Cardiac muscle cell (in vitro differentiated cells and primary cell): ENCODE measurements at regions not wholly inside any gene's neighbourhood (a gene's known extent, or its start where the extent isn't known, plus 50 kb on each side); places are given as distances from the start of the nearest gene placed in this dataset.

ENCODE experiments used
- DNase-seq, 2 donors: peaks; one replicate each; pipeline versions ENCODE4 v3.0.0 to v3.0.0-alpha.2; 2010 to 2017; ENCODE audit warnings: low read depth in 1 of 2, low spot score in 1 of 2
- H3K27ac ChIP-seq: fragments of 200-600 bp; sonication (generic); 2 replicates; pipeline ENCODE4 v1.5.1; 2016
- H3K27me3 ChIP-seq: fragments of 200-600 bp; sonication (generic); 2 replicates; pipeline ENCODE4 v1.6.0; 2016; ENCODE audit warnings: control low read depth
- H3K36me3 ChIP-seq: fragments of 200-600 bp; sonication (generic); 2 replicates; pipeline ENCODE4 v1.5.1; 2016; ENCODE audit warnings: control low read depth
- H3K4me1 ChIP-seq: fragments of 200-600 bp; sonication (generic); 2 replicates; pipeline ENCODE4 v1.8.1; 2017; ENCODE audit warnings: low read depth, mild to moderate bottlenecking, mixed run types
- H3K4me3 ChIP-seq: fragments of 200-600 bp; sonication (generic); 2 replicates; pipeline ENCODE4 v1.5.1; 2016; ENCODE audit warnings: mild to moderate bottlenecking
- H3K9me3 ChIP-seq: fragments of 200-600 bp; sonication (generic); 2 replicates; pipeline ENCODE4 v1.5.1; 2017; ENCODE audit warnings: low read depth, mild to moderate bottlenecking, control low read depth
- TF ChIP-seq, protein P1 (sequence below): IDR thresholded peaks from 2 replicates; pipeline ENCODE4 v1.5.1; 2012; ENCODE audit warnings: low read depth, mild to moderate bottlenecking, low read length

DNA sequence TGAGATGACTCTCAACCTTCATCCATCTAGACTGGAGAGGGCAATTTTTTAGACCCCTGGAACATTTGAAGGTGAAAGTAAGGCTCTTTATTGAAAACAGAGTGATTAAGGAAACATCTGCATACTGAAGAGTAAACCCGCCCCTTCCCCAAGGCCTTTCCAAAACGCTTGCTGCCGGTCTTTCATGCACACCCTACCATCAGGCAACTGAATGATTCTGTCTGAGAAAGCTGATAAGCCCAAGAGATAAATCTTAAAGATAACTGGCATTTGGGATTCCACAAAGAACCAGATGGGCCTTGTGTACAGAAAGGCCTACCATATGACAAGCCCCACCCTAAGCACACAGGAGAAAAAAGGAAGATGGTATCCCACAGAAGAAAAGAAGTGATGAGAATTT, 54.4 kb upstream of the PIK3R1 start:
- DNase-seq: no peak
- Histone ChIP-seq H3K27me3 (no peaks in the 10 kb centered on the region), H3K36me3 (no peaks in the 10 kb centered on the region), H3K27ac (no peak overlapping the region), H3K4me1 (no peaks in the 10 kb centered on the region), H3K4me3 (no peak overlapping the region), H3K9me3 (no peaks in the 10 kb centered on the region)
- TF ChIP-seq, protein P1, sequence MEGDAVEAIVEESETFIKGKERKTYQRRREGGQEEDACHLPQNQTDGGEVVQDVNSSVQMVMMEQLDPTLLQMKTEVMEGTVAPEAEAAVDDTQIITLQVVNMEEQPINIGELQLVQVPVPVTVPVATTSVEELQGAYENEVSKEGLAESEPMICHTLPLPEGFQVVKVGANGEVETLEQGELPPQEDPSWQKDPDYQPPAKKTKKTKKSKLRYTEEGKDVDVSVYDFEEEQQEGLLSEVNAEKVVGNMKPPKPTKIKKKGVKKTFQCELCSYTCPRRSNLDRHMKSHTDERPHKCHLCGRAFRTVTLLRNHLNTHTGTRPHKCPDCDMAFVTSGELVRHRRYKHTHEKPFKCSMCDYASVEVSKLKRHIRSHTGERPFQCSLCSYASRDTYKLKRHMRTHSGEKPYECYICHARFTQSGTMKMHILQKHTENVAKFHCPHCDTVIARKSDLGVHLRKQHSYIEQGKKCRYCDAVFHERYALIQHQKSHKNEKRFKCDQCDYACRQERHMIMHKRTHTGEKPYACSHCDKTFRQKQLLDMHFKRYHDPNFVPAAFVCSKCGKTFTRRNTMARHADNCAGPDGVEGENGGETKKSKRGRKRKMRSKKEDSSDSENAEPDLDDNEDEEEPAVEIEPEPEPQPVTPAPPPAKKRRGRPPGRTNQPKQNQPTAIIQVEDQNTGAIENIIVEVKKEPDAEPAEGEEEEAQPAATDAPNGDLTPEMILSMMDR: no peak

DNA sequence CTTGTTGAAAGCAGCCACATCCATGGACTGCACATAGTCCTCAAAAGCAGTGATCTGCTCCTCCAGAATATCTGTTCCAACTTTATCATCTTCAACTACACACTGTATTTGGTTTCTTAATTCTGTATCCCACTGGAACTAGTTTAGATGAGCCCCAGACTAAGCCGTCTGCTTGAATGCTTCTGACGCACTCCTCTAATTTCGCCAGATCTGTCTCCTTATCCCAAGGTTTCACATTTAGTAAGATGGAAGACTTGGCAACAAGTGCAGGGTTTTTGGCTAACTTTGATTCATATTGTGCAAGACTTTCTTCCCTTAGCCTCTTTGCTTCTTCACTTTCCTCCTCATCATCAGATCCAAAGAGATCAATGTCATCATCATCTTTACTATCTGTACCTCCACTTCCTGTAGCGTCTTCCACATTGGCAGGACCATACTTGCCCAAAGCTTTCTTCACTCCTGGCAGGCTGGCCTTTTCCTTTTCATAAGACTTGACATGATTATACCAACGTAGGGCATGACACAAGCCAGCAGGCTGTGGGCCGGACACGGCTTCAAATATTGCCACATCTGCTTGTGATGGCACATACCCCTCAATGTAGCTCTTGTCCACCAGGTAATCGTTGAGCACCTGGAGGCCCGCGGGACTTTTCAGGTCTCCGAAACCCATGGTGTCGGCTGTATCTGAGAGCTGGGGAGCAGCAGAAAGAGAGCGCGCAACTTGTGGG, 56.2 kb upstream of the PIK3R1 start:
- TF ChIP-seq, protein P1: no peak
- H3K4me3 ChIP-seq: no peak overlapping the region
- no peaks in the 10 kb centered on the region for H3K4me1 ChIP-seq
- no peaks in the 10 kb centered on the region for H3K27me3 ChIP-seq
- H3K36me3 ChIP-seq: no peaks in the 10 kb centered on the region
- H3K9me3 ChIP-seq: no peaks in the 10 kb centered on the region
- peak in 1 of 2 donors; percentile 68 for DNase-seq
- H3K27ac ChIP-seq: no peak overlapping the region

DNA sequence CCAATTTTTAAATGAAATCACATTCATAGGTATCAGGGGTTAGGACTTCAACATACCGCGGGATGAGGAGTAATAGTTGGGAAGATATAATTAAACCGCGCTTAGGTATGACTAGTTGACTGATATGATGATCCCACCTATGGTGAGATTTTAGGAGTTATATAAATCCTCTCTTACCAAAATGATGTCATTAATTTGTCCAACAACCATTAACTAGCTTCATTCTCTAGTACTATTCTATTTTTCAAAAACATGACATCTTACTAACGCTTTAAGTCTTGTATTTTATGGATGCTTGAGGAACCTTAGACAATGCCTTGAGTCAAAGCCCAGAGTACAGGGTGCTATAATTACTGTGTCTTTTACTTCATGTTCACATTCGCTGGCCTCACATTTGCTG, 59.6 kb upstream of the PIK3R1 start:
- no peaks in the 10 kb centered on the region for H3K4me1 ChIP-seq
- no peaks in the 10 kb centered on the region for H3K9me3 ChIP-seq
- TF ChIP-seq, protein P1: no peak
- no peaks in the 10 kb centered on the region for H3K36me3 ChIP-seq
- no peak overlapping the region for H3K4me3 ChIP-seq
- no peaks in the 10 kb centered on the region for H3K27me3 ChIP-seq
- DNase-seq: no peak
- no peak overlapping the region for H3K27ac ChIP-seq

DNA sequence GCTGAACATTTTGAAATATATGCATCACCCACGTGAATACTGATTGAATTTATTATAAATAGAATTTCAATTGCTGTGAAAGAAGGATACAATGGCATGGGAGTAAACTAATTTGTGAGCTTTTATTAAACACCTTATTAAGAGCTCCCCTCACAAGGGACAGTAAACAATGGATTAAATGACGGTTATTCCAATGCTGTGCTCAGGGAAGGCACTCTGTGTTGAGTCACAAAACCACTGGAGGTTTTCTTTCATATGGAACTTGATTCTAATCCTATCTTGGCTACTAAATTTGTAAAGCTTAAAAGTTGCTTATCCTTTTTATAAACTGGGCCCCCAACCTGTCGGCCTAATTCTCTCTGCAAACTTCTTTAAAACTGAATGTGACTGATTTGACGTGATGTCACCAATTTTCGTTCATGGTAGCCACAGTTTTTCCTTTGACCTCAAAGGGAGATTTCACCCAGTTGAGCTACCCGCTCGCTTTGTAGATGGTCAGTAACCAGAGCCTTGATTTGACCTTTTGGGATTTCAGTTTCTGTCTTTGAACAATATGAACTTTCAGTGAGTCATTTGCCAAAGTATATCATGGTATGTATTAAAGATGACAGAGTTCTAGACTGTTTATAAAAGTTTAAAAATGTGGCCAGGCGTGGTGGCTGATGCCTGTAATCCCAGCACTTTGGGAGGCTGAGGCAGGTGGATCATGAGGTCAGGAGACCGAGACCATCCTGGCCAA, 61.3 kb upstream of the PIK3R1 start:
- no peaks in the 10 kb centered on the region for H3K27me3 ChIP-seq
- TF ChIP-seq, protein P1: no peak

DNA sequence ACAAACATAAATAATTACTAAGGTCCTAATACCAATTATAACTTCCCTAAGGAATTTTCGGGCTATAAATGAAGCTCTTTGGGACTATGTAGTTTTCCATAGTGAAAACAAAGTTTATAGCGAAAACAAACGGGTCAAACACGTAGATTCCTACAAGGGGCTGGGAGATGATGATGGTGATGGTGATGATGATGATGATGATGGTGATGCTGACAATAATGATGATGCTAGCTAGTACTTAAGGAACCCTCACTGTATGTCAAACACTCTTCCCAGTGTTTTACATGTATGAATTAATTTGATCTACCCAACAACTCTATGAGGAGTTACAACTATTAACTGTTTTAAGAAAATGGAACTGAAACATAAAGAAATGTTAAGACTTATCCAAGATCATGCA, 63.7 kb upstream of the PIK3R1 start:
- TF ChIP-seq, protein P1: no peak
- Histone ChIP-seq H3K27me3 (no peaks in the 10 kb centered on the region), H3K4me3 (no peak overlapping the region), H3K9me3 (no peaks in the 10 kb centered on the region), H3K4me1 (no peaks in the 10 kb centered on the region), H3K27ac (no peak overlapping the region), H3K36me3 (no peaks in the 10 kb centered on the region)
- DNase-seq: no peak

More for the DNA sequence above, 61.3 kb upstream of the PIK3R1 start:
- no peak for DNase-seq
- Histone ChIP-seq H3K4me3 (no peak overlapping the region), H3K9me3 (no peaks in the 10 kb centered on the region), H3K4me1 (no peaks in the 10 kb centered on the region), H3K27ac (no peak overlapping the region), H3K36me3 (no peaks in the 10 kb centered on the region)
